ENCODE measurements at regions not wholly inside any gene's neighbourhood (a gene's known extent, or its start where the extent isn't known, plus 50 kb on each side); places are given as distances from the start of the nearest gene placed in this dataset.
"Not testable (repeated sequence)": the region's sequence is repeated elsewhere in the genome, so short reads cannot be mapped to it uniquely, and the experiment has no call there.

DNA sequence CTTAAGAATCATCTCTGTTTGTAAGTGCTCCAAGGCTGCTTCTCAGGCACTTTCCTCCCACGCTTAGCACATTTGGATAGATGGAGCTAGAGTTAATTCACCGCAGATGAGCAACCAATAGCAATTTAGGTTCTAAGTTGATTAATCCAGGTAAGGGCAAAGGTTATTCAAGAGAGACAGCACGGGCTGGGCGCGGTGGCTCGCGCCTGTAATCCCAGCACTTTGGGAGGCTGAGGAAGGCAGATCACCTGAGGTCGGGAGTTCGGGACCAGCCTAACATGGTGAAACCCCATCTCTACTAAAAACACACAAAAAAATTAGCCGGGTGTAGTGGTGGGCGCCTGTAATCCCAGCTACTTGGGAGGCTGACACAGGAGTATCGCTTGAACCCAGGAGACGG is 54.5 kb upstream of the UNC13C start:
- not testable (repeated sequence) for DNase-seq

DNA sequence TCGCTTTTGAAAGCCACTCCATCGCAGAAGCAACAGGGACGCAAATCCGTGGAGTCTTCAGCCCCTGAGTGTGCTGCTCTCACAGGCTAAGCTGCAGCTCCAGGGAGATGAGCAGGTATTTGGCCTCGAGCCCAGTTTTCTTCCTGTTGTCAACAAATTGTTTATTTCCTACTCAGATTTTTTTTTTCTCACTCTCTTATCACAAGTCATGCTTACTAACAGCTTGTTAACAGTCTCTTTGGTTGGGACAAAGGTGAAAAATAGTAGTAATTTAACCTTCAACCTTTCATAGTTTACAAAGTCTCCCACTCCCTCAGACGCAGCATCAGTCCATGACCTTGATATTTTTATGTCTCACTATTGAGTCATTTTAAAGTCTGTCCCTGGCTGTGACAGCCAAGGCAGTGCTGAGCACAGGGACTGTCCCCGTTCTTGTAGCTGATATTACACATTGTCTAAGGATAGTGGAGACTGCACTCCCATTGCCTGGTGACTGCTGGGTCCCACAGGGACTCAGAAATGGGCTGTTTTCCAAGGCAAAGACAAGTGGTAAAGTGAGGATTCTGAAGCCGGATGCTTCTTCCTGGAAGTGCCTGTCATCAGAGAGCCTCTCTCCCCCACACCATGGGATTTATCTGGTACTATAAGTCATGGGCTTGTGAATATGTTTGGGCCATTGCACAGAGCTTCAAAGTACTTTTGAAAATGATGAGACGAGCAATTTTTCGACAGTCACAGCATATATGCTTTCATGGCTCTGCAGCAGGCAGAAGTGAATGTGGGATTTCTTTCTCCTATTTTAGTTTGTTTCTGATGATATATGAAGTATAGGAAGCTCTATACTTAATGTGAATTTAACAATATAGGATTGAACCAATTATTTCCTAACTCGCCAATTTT is 59.8 kb upstream of the UNC13C start:
- peak; percentile 39 for DNase-seq

DNA sequence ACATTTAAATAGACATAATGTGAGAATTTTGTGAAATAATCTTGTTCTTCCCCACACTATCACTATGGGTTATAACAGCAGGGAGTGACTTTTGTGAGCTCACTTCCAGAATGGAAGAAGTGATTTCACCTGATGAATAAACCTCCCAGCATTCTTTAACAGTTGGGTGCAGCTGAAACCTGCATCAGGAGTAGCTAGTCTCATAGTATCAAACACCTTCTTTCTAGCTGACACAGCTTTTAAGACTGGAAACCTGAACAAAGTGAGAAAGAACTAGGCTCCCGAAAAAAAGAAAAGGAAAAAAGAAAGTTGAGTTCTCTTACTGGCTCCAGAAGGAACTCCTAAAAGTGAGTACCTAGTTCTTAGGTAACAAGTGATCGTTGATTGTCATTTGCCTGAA is 61.1 kb upstream of the UNC13C start:
- no peak for DNase-seq

DNA sequence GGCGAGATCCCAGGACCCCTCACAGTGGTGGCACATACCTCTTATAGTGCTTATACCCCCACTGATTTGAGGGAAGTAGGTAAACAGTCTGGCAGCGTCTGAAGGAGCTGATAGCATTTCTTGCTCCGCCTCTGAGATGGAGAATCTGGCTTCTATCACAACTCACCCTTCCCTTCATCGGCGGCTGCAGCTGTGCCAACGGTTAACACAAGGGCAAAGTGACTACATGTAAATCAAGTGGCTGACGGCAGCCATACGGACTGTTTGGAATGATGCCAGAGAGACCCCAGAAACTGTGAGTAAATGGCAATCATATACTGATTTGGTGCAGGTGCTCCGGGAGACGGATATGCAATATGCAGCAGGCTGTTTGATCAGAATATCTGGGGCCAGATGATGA is 66.8 kb upstream of the UNC13C start:
- DNase-seq = no peak

DNA sequence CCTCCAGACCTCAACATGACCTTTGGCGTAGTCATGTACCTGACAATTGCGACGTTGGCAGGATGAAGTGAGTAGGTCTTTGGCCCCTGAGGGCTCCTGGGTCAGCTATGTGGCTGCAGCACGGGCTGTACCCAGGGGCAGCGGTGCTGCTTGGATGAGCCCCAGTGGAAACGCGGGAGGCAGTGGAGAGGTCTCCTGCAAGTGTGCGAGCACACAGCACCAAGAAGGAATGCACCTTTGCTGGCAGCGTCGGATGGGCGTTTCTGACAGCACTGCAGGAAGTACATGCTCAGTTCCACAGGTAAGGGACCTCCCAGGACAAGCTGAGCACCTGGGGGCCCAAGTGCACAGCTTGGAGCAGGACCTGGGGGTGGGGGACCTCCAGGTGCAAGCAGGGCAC is 67.4 kb upstream of the UNC13C start:
- DNase-seq = no peak

DNA sequence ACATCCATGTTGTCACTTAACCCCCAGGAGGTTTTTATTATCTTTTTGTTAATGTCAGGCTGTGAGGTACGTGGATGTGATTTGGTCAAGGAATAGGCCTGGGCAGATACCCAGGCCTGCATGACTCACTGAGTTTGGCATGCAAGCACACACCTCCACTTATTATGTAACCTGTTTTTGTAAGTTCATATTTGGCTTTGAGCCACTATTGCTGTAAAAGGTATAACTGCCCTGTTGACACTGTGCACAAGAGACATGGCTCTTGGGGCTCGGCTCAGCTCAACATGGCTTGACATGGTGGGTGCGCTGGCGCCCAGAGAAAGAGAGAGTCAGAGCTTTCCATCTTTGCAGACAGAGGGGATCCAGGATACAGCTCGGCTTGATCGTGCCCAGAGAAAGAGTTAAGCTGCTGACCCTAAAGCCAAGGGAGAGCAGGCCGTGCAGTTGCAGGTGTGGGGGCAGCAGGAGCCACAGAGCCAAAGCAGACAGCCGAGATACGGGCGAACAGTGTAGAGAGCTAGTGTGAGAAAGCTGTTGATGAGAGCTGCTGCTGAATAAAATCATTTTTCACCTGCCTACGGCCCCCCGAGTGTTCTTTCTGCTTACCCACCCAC is 67.9 kb upstream of the UNC13C start:
- no peak for DNase-seq

DNA sequence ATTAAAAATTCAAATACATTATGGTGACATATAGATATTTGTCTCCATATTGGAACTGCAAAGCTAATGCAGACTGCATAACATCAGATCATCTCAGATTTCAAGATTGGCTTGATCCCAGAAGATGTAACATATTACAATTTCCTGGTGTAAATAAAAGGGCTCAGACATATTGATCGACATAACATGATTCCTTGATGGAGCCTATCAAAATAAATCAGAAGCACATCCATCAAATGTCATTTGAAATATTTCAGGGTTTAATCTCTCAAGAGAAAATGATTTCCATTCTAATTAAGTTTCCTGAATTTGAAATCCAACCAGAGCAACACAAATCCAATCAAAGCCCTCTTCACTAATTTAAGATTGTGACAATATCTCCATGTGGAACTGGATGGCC is 75.1 kb upstream of the UNC13C start:
- no peak for DNase-seq

DNA sequence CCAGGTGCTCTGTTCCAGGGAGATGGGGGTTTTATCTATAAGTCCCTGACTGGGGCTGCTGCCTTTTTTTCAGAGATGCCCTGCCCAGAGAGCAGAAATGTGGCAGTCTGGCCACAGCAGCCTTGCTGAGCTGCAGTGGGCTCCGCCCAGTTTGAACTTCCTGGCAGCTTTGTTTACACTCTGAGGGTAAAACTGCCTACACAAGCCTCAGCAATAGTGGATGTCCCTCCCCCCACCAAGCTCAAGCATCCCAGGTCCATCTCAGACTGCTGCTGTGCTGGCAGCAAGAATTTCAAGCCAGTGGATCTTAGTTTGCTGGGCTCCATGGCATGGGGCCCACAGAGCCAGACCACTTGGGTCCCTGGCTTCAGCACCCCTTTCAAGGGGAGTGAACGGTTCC is 84.8 kb upstream of the UNC13C start:
- DNase-seq = not testable (repeated sequence)

DNA sequence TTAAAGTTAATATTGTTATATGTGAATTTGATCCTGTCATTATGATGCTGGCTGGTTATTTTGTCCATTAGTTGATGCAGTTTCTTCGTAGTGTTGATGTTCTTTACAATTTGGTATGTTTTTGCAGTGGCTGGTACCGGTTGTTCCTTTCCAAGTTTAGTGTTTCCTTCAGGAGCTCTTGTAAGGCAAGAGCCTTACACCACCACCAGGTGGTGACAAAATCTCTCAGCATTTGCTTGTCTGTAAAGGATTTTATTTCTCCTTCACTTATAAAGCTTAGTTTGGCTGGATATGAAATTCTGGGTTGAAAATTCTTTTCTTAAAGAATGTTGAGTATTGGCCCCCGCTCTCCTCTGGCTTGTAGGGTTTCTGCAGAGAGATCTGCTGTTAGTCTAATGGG is 86.4 kb upstream of the UNC13C start:
- DNase-seq = not testable (repeated sequence)

DNA sequence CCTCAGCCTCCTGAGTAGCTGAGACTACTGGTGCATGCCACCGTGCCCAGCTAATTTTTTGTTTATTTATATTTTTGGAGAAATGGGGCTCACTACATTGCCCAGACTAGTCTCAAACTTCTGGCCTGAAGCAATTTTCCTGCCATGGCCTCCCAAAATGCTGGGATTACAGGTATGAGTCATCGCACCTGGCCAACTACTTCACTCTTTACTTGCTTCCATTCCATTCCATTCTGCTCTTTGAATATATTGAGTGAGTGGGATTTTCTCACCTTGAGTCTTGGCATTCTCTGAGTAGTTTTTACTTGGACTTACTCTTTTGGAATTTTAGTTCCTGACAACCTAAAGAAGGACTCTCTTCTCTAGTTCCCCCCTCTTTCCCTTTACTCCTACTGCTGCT is 93.8 kb upstream of the UNC13C start:
- DNase-seq = no peak

DNA sequence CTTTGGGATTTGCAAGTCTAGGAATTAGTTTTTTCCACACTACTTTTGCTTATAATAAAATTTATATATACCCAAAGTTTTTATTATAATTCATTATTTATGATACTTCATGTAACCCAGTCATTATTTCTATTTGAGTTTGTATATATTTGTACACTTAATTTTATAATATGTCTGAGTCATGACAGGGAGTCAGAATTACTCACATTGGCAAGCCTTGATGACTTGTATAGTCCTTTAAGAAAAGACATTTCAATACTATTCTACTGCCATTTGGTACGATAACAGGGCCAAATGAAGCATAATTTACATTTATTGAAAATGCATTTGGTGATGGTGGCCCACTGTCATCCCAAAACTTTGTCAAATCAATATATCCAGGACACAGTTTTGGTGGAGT is 95.9 kb upstream of the UNC13C start:
- DNase-seq = no peak

DNA sequence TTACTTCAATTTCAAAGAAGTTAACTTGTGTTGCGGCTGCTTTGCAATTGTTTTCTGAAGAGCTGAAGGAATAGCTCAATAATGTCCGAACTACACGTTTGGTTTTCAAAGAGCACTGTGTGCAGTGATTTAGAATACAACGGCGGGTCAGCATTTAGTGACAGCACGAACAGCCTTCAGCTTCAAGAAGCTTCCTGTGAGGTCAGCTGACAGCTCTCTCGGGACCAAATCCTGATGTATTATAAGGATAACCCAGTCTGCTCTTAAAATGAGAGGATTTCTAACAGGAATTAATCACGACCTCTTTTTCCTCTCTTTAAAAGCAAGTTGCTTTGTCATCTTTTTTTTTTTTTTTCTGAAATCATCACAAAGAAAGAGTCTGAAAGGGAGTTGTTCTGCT is 97.9 kb upstream of the UNC13C start:
- no peak for DNase-seq

DNA sequence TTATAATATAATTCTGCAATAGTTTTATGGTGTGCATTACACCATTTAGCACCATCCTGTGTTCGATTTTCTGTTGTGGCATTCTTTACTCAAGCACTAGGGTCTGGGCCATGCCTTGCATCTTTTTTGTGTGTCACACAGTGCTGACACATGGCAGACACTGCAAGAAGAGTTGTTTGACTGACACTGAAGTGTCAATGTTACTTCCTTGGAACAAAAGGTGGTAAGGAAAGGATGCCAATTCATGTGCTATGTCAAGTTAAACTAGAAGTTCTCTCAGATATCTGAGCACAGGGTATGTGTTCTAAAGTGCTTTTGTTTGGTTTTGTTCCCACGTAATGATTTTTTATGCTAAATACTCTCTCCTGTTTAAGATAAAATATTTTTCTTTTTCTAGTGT is 102.5 kb upstream of the UNC13C start:
- DNase-seq = no peak

DNA sequence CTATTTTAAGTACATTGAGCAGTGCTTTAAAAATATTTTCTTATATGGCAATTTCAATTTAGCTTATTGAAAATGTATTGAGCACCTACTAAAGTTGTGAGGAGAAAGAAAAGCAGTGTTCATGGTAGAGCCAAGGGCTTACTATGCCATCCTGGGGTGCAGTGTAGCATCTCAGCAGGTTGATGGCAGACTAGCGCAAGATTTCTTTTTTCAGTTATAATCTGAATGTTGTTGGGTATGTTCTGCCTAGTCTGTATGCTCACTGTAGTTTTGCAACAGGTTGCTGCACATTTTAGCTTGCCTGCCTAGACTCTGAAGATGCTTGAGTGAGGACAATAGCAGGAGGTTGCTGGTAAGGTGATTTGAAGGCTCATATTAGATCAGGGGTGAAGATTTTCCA is 103.1 kb upstream of the UNC13C start:
- no peak for DNase-seq

DNA sequence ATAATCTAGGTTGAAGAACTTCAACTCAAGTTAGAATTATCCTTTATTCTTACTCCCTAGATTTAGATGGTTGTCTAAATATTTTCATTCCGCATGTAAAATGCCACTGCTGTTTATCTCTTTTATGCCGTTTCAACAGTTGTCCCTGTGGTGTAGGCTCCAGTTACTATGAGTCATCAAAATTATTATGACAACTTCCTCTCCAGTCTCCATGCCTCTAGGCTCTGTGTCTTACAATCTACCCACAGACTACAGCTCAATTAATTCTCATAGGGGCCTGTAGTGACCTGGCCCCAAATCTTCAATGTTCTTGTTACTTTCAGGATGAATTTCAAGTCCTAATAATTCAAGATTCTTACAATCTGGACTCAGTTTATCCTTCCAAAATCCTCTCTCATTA is 105.8 kb upstream of the UNC13C start:
- no peak for DNase-seq

DNA sequence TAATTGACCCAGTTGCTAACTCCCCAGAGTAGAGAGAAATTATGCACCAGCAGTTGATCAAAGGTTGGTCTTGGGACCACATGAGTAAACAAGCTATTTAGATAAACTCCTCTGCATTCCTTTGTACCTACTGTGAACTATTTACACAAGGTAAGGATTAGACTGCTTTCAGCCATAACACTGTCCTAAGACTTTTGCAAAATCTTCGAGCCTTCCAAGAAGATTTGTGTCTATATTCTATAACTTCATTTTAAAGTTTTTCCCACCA is 108.5 kb upstream of the UNC13C start:
- DNase-seq = no peak

DNA sequence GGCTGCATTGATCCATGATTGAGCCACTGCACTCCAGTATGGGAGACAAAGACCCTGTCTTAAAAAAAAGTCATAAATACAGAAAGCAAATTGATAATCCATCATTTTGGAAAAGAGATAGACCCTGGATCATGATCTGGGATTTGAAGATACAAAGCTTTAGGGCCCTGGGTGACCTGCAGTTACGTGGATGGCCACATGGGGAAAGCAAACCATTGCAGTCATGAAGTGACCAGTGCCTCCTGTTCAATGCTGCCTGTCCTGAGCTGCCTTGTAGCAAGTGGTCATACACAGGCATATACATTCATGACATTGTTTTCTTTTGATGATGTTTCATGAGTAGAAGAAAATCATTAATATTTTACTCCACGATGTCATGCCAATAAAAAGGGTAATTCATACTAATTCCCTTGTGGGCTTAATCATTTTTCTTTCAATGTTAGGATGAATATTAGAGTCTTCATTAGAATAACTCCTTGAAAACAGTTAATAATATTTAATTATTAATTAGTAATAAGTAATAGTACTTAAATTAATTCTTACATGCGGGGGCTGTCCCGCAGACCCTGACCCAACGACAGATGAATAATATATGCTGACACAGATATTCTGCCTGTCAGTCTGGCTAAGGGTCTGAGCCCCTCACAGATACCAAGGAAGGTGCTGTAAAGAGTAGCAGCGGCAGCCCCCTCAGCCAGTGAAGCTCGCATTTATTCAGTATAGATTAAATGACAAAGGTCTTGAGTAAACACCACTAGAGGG is 109.0 kb upstream of the UNC13C start:
- no peak for DNase-seq

DNA sequence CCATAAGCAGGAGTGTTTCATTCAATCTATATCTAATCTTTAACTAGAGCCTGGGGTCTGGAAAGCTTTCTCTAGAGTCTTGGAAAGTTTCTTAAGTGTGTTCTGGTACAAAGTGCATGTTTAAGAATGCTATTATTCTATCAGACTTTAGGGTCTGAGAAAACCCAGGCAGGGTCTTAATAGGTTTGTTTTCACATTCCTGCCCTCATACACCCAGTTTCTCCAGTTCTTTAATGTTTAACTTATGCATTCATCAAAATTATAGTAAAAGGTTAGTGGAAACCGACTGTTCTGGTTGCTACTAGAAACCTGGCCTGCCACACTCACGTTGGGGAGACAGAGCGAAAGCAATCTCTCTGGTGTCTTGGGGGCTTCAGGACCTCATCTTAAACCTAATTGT is 102.9 kb upstream of the WDR72 start:
- no peak for DNase-seq

DNA sequence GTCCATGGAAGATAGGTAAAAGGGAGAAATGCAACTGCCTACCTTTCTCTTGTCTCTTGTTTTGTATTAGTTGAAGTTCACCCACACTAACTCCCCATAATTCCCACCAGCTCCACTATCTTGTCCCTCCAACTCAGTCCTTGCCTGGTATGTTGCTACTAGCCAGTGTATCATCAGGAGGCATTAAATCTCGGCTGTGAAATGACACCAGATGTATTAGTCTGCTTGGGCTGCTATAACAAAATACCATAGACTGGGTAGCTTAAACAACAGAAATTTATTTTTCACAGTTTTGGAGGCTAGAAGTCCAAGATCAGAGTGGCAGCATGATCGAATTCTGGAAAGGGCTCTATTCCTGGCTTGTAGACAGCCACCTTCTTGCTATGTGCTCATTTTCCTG is 102.3 kb upstream of the WDR72 start:
- DNase-seq = no peak

DNA sequence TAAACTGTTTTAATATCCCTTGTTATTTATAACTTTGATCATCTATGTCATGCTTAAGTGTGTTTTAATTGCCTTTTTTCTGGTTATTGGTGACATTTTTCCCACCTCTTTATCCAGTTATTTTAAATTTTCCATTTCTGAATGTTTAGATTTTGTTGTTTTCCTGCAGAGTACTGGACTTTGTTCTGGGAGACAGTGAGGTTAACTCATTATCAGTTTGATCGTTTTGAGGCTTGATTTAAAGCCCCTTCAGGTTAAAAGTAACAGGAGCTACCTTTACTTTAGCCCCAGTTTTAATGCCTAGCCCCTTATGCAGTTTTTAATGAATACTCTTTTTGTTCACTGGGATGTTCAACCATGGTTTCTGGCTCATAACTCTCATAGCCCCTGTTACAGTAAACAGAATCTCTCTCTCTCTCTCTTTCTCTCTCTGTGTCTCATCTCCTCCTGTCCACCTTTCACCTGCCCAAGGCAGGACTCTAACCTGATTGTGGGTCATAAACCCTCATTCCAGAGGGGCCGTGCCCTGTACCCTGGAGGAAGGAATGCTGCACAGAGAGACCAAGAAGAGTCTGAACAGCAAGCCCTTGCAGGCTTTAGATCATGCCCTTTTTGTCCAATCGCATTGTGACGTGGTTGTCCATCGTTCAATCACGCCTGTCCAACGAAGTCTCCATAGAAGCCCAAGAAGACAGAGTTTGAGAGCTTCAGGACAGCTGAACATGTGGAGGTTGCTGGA is 91.8 kb upstream of the WDR72 start:
- DNase-seq = no peak

DNA sequence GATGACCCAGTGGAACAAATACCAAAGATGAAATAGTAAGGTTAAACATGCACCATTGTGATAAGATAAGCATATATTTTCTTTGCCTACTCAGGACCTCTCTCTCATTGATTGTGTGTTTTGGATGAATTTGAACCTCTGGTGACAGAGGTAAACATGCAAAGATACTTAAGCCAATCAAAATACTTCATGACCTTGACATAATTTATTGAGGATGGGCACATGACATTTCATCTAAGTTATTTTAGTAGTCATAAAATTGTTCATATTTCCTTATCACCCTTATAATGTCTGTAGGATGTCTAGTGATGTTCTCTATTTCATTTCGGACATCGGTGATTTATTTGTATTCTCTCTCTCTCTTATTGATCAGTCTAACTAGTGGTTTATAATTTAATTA is 88.3 kb upstream of the WDR72 start:
- DNase-seq = no peak

DNA sequence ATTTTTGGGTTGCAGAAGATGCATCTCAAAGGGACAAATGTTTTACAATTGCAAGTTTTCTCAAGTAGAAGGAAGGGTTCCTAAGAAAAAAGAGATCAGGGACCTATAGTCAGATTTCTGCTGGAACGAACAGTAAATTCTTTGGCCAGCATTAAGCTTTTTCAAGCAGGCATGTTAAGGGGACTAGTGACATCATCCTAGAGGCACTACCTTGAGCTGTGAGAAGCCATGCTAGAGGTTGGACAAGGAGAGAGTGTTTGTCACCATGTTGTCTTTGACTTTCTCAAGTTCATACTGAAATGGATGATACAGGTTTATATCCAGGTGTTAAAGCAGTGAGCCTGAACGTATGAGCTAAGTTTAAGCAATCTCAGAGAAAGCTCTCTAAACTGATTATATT is 85.2 kb upstream of the WDR72 start:
- DNase-seq = no peak

DNA sequence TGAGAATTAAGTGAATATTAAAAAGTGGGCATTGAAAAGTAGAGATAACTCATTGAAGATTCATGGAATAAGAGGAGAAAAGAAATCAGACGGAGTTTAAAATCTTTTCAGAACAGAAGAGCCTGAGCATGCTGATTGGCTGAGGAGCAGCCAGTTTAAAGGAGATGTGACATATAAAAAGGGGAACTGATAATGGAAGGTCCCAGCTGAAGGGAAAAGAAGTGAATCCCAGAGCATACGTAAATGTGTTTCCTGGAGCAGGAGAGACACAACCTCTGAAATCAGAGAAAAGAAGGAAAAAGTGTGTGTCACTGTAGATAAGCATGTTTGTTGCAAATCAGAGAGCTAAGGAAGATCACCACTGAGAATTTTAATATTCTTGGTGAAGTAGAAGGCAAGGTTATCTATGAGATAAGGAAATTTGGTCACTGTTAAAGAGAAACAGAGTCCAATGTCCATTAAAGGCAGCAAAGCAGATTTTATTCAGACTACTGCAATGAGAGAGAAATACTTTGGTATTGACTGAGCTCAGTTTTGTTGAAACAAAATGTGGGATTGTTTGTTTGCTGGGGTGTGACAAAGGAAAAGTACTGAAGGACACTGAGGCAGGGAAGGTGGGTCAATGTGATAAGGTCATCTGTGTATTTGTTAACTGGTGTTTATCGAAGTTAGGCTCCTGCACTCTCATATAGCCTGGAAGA is 84.6 kb upstream of the WDR72 start:
- no peak for DNase-seq

All from NCI-H2029 treated with DMSO at 0.1 percent for 48 hours (cell line).